A549 (cell line): ENCODE measurements at regions not wholly inside any gene's neighbourhood (a gene's known extent, or its start where the extent isn't known, plus 50 kb on each side); places are given as distances from the start of the nearest gene placed in this dataset.

Source experiments
- CEBPB ChIP-seq, 2 experiments: fragments of >200 bp in 1 of 2; sonication (Bioruptor Twin) in 1 of 2; formaldehyde crosslinking in 1 of 2; IDR thresholded peaks; 2 replicates each; pipeline ENCODE4 v1.6.1; 2012 to 2016
- CHD4 ChIP-seq: fragments of 200-600 bp; sonication (generic); IDR thresholded peaks from 2 replicates; pipeline ENCODE4 v1.6.1; 2016; ENCODE audit warnings: antibody characterized with exemption, mild to moderate bottlenecking, borderline replicate concordance
- CTCF ChIP-seq: fragments of >200 bp; sonication (Bioruptor Twin); formaldehyde crosslinking; IDR thresholded peaks from 3 replicates; pipeline ENCODE4 v1.5.1; 2016
- EP300 ChIP-seq, 2 experiments: fragments of >200 bp; sonication (Bioruptor Twin); formaldehyde crosslinking; IDR thresholded peaks; 2 replicates in 1 of 2; 3 replicates in 1 of 2; pipeline ENCODE4 v1.6.1; 2016 to 2017
- GATA3 ChIP-seq: IDR thresholded peaks from 2 replicates; pipeline ENCODE4 v1.6.1; 2012; ENCODE audit warnings: borderline replicate concordance
- KDM5A ChIP-seq: fragments of 200-600 bp; sonication (generic); IDR thresholded peaks from 2 replicates; pipeline ENCODE4 v1.6.1; 2016; ENCODE audit warnings: antibody characterized with exemption, mild to moderate bottlenecking
- PHF8 ChIP-seq: fragments of 200-600 bp; sonication (generic); IDR thresholded peaks from 2 replicates; pipeline ENCODE4 v1.6.1; 2016; ENCODE audit warnings: low read depth, mild to moderate bottlenecking, antibody characterized with exemption, moderate library complexity, borderline replicate concordance

- TF ChIP-seq CTCF (no peak), PHF8 (no peak), CEBPB (IDR thresholded peaks at IDR 0.05) (no peak), CHD4 (no peak), GATA3 (no peak), EP300 (IDR thresholded peaks at IDR 0.05) (no peak), KDM5A (no peak)
Observed at GRCh38 chr13:104593251-104593576, 1527.0 kb upstream of the SLC10A2 start.
